ENCODE measurements at regions not wholly inside any gene's neighbourhood (a gene's known extent, or its start where the extent isn't known, plus 50 kb on each side); places are given as distances from the start of the nearest gene placed in this dataset.

DNA sequence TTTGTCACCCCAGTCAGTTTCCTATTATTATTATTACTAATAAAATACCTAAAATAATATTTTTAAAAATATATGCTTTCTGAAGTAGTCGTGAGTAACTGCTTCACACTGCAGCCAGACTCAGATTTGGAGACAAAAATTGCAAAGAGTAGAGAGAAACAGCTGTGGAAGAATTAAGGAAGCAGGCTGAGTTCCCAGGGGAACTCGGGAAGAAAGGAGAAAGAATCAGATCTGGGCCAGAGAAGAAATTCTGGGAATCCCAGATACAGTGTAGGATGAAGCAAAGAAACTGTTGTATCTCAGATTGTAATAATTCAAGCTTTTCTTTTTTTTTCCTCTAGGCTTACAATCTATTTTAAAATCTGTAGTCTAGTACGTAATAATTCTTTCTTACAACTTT is 182.3 kb downstream of the FTCDNL1 start:
- no peaks in the 10 kb centered on the region for H3K36me3 Mint-ChIP-seq
- no peak overlapping the region for H3K27ac Mint-ChIP-seq
- peaks cover 10% of the 10 kb centered on the region for H3K27me3 Mint-ChIP-seq
- no peak for DNase-seq
- H3K4me1 Mint-ChIP-seq, result no peaks in the 10 kb centered on the region
- H3K4me3 Mint-ChIP-seq, result no peak overlapping the region
- no peaks in the 10 kb centered on the region for H3K9me3 Mint-ChIP-seq

- DNase-seq, result no peak
- Mint-ChIP-seq H3K9me3 (no peaks in the 10 kb centered on the region), H3K4me1 (no peaks in the 10 kb centered on the region), H3K27ac (no peak overlapping the region), H3K27me3 (peaks cover 24% of the 10 kb centered on the region), H3K36me3 (no peaks in the 10 kb centered on the region), H3K4me3 (no peak overlapping the region)
Observed at GRCh38 chr2:199663157-199663556, 187.8 kb downstream of the FTCDNL1 start.

- Mint-ChIP-seq H3K4me3 (no peak overlapping the region), H3K4me1 (no peaks in the 10 kb centered on the region), H3K27ac (no peak overlapping the region), H3K27me3 (peaks cover 32% of the 10 kb centered on the region), H3K36me3 (no peaks in the 10 kb centered on the region), H3K9me3 (peaks cover 5% of the 10 kb centered on the region)
- DNase-seq, result no peak
Observed at GRCh38 chr2:199662255-199662654, 188.7 kb downstream of the FTCDNL1 start.

GRCh38 chr2:199660167-199660566 is 190.8 kb downstream of the FTCDNL1 start:
- Mint-ChIP-seq H3K9me3 (peaks cover 14% of the 10 kb centered on the region), H3K27ac (no peak overlapping the region), H3K36me3 (no peaks in the 10 kb centered on the region), H3K4me3 (no peak overlapping the region), H3K27me3 (peaks cover 39% of the 10 kb centered on the region), H3K4me1 (no peaks in the 10 kb centered on the region)
- DNase-seq, result no peak

DNA sequence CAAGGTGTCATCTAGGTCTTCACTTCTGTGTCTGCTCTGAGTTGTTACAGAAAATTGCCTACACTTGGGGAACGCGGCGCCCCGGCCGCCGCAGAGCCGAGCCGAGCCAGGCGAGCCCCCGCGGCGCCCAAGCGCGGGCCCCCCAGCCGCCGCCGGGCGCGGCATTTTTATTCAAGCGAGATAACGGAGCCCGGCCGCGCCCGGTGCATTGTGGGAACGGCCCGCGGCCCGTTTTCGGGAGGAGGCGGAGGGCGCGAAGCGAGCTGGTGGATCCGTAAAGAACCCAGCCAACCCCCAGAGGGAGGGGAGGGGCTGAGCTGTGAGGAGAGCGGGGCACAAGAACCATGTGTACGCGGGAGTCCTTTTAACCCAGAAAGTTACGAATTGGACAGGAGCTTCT is 191.8 kb downstream of the FTCDNL1 start:
- peak; percentile 27 for DNase-seq
- H3K36me3 Mint-ChIP-seq, result no peaks in the 10 kb centered on the region
- no peak overlapping the region for H3K4me3 Mint-ChIP-seq
- peaks cover 39% of the 10 kb centered on the region for H3K27me3 Mint-ChIP-seq
- H3K4me1 Mint-ChIP-seq, result no peaks in the 10 kb centered on the region
- H3K27ac Mint-ChIP-seq, result no peak overlapping the region
- H3K9me3 Mint-ChIP-seq, result peaks cover 18% of the 10 kb centered on the region

DNA sequence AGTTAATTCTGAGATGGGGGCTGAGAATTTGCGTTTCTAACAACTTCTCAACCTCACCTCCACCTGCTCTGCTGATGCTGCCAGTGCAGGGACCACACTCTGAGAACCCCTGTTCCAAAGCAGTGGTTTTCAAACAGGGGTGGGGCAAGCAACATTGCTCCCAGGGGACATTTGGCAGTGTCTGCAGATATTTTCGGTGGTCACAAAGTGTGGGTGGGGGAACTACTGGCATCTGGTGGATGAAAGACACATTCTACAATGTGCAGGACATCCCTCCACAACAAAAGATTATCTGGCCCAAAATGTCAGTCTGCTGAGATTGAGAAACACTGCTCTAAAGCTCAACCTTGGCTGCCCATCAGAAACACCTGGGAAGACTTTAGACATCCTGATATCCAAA is 188.7 kb upstream of the SATB2 start:
- Mint-ChIP-seq H3K4me1 (no peaks in the 10 kb centered on the region), H3K27me3 (peaks cover 14% of the 10 kb centered on the region), H3K9me3 (peaks cover 7% of the 10 kb centered on the region), H3K4me3 (no peak overlapping the region), H3K27ac (no peak overlapping the region), H3K36me3 (no peaks in the 10 kb centered on the region)
- DNase-seq, result no peak

DNA sequence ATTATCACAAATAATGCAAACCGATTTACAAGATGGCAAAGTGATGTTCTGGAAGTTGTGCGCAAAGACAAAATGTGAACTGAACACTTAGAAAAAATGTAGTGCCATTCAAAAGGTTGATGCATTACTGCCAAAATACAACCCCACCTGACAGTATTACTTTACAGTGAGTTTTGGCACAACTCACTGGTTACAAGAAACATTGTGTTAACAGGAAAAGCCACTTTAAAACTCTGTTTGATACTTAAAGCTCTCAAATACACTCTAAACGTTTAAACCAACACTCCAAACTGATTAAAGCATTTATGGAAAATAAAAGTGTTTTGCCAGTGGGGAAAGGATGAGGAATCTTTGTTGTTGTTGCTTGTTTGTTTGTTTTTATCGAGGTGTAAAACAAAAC is 173.4 kb upstream of the SATB2 start:
- no peaks in the 10 kb centered on the region for H3K4me1 Mint-ChIP-seq
- H3K4me3 Mint-ChIP-seq, result no peak overlapping the region
- H3K27ac Mint-ChIP-seq, result no peak overlapping the region
- DNase-seq, result no peak
- no peaks in the 10 kb centered on the region for H3K9me3 Mint-ChIP-seq
- H3K36me3 Mint-ChIP-seq, result no peaks in the 10 kb centered on the region
- no peaks in the 10 kb centered on the region for H3K27me3 Mint-ChIP-seq

DNA sequence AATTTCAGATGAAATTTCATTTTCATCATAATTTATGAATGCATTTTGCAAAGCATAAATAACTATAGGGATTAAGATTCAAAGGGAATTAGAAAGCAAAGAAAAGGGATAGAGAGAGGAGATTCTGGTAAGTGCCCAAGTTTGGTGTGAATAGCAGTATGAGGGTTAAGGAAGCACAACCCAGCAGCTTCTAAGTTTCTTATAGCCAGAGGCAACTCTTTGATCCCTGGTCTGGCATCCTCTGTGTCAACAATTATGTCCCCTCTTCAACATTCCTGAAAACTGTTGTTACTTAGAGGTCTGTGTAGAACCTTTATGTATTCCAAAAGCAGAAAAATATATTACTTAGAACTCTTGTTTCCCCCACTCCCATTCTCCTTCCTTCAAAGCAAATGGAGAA is 171.6 kb upstream of the SATB2 start:
- no peak overlapping the region for H3K27ac Mint-ChIP-seq
- no peaks in the 10 kb centered on the region for H3K9me3 Mint-ChIP-seq
- H3K27me3 Mint-ChIP-seq, result peaks cover 10% of the 10 kb centered on the region
- no peaks in the 10 kb centered on the region for H3K36me3 Mint-ChIP-seq
- no peaks in the 10 kb centered on the region for H3K4me1 Mint-ChIP-seq
- no peak for DNase-seq
- no peak overlapping the region for H3K4me3 Mint-ChIP-seq

GRCh38 chr2:199627417-199627816 is 169.7 kb upstream of the SATB2 start:
- Mint-ChIP-seq H3K27me3 (peaks cover 10% of the 10 kb centered on the region), H3K27ac (no peak overlapping the region), H3K4me1 (no peaks in the 10 kb centered on the region), H3K9me3 (no peaks in the 10 kb centered on the region), H3K4me3 (no peak overlapping the region), H3K36me3 (no peaks in the 10 kb centered on the region)
- DNase-seq, result no peak

- H3K27me3 Mint-ChIP-seq, result peaks cover 15% of the 10 kb centered on the region
- H3K4me1 Mint-ChIP-seq, result no peaks in the 10 kb centered on the region
- H3K27ac Mint-ChIP-seq, result no peak overlapping the region
- H3K4me3 Mint-ChIP-seq, result no peak overlapping the region
- DNase-seq, result no peak
- no peaks in the 10 kb centered on the region for H3K9me3 Mint-ChIP-seq
- no peaks in the 10 kb centered on the region for H3K36me3 Mint-ChIP-seq
Observed at GRCh38 chr2:199624958-199625357, 167.2 kb upstream of the SATB2 start.

DNA sequence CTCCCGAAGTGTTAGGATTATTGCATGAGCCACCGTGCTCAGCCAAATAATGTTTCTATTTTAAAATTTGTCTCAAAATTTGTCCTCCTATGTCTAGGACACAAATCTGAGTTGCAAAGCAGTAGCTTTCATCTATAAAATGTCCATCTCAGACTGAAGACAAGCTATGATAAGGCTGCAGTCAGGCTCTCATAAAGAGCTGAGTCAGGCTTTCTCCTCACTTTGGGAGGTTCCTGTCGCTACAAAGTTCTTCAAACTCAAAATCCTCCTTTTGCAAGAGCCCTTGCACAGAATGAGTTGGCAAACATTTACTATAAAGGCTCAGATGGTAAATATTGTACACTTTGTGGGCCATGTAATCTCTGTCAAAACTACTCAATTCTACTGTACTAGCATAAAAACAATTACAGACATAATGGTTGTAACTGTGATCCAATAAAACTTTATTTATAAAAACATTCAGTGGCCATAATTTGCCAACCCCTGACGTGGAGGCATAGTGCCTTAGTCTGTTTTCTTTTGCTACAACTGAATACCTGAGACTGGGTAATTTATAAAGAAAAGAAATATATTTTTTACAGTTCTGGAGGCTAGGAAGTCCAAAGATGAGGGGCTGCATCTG is 154.9 kb upstream of the SATB2 start:
- H3K36me3 Mint-ChIP-seq, result no peaks in the 10 kb centered on the region
- H3K4me1 Mint-ChIP-seq, result no peaks in the 10 kb centered on the region
- no peak for DNase-seq
- H3K27ac Mint-ChIP-seq, result no peak overlapping the region
- H3K9me3 Mint-ChIP-seq, result no peaks in the 10 kb centered on the region
- no peak overlapping the region for H3K4me3 Mint-ChIP-seq
- H3K27me3 Mint-ChIP-seq, result peaks cover 8% of the 10 kb centered on the region

DNA sequence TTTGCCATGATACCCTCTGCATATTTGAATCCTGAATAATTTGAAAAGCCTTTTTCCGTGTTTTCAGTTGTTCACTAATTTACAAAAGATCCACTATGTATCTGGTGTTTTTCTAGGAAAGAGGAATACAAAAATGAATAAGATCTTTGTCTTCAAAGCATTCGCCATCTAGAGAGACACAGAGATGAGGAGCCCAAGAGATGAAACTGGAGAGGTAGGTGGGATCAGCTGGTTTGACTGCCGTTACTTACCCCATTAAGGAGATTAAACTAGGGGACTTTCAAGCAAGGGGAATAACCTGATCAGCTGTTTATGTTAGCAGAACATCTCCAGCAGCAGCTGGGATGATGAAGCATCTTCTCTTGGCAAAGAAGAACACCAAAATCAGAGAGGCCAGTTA is 150.2 kb upstream of the SATB2 start:
- Mint-ChIP-seq H3K27ac (no peak overlapping the region), H3K4me3 (no peak overlapping the region), H3K36me3 (no peaks in the 10 kb centered on the region), H3K9me3 (no peaks in the 10 kb centered on the region), H3K27me3 (peaks cover 4% of the 10 kb centered on the region), H3K4me1 (peaks cover 5% of the 10 kb centered on the region)
- DNase-seq, result no peak

DNA sequence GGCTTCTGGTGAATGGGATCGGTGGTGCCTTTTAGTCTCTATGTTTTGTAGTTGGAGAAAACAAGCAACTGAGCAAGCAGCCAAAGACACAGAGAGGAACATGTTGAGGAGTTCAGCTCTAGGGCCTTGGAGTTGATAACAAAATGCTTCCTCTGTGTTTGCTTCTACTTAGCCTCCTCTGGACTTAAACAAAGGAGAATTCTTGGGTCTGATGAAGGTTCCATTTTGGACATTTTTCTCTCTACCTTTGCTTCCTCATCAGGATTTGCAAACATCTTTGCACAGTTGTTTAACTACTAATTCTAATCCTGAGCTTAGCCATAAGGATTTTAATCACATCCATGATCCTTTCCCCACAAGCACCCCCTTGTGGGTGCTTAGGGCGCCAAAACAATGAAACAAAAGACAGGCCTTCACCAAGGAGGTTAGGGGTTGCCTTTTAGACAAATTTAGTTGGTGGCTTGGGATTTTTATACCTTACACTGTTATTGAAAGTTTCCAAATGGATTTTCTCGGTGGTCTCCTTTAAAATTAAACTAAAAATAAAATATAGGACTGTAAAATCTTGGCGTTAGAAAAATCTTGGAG is 148.5 kb upstream of the SATB2 start:
- no peak overlapping the region for H3K4me3 Mint-ChIP-seq
- no peaks in the 10 kb centered on the region for H3K9me3 Mint-ChIP-seq
- no peak for DNase-seq
- no peaks in the 10 kb centered on the region for H3K36me3 Mint-ChIP-seq
- peaks cover 8% of the 10 kb centered on the region for H3K27me3 Mint-ChIP-seq
- H3K4me1 Mint-ChIP-seq, result peaks cover 5% of the 10 kb centered on the region
- no peak overlapping the region for H3K27ac Mint-ChIP-seq

GRCh38 chr2:199603721-199604291 is 146.1 kb upstream of the SATB2 start:
- Mint-ChIP-seq H3K27me3 (peaks cover 6% of the 10 kb centered on the region), H3K4me1 (peaks cover 5% of the 10 kb centered on the region), H3K36me3 (no peaks in the 10 kb centered on the region), H3K4me3 (no peak overlapping the region), H3K27ac (no peak overlapping the region), H3K9me3 (no peaks in the 10 kb centered on the region)
- no peak for DNase-seq

GRCh38 chr2:199602896-199603717 is 145.4 kb upstream of the SATB2 start:
- H3K27me3 Mint-ChIP-seq, result peaks cover 6% of the 10 kb centered on the region
- H3K4me1 Mint-ChIP-seq, result peaks cover 5% of the 10 kb centered on the region
- no peak overlapping the region for H3K27ac Mint-ChIP-seq
- no peaks in the 10 kb centered on the region for H3K9me3 Mint-ChIP-seq
- H3K4me3 Mint-ChIP-seq, result no peak overlapping the region
- no peak for DNase-seq
- H3K36me3 Mint-ChIP-seq, result no peaks in the 10 kb centered on the region
